Immature natural killer cell (primary cell): ENCODE measurements at regions not wholly inside any gene's neighbourhood (a gene's known extent, or its start where the extent isn't known, plus 50 kb on each side); places are given as distances from the start of the nearest gene placed in this dataset.

Experiments used
- DNase-seq, 3 donors: peaks; one replicate each; pipeline ENCODE4 v3.0.0; 2022; ENCODE audit warnings: mixed read lengths in 1 of 3
- H3K27ac Mint-ChIP-seq, 6 donors: one replicate each; pipeline ENCODE4 v1.8.0; 2020; ENCODE audit warnings: mixed read lengths in 6 of 6, mild to moderate bottlenecking in 5 of 6, inconsistent platforms in 4 of 6, moderate library complexity in 3 of 6
- H3K27me3 Mint-ChIP-seq, 3 donors: one replicate each; pipeline ENCODE4 v1.8.0; 2020 to 2021; ENCODE audit warnings: low read depth in 3 of 3, mild to moderate bottlenecking in 3 of 3, mixed read lengths in 3 of 3, moderate library complexity in 3 of 3, inconsistent platforms in 1 of 3
- H3K36me3 Mint-ChIP-seq, 3 donors: one replicate each; pipeline ENCODE4 v1.8.0; 2020; ENCODE audit warnings: mixed read lengths in 3 of 3, inconsistent platforms in 2 of 3, mild to moderate bottlenecking in 2 of 3
- H3K4me1 Mint-ChIP-seq, 2 donors: one replicate each; pipeline ENCODE4 v1.8.0; 2020; ENCODE audit warnings: inconsistent platforms in 2 of 2, mild to moderate bottlenecking in 2 of 2, mixed read lengths in 2 of 2, moderate library complexity in 1 of 2
- H3K4me3 Mint-ChIP-seq, 5 donors: one replicate each; pipeline ENCODE4 v1.8.0; 2020; ENCODE audit warnings: mild to moderate bottlenecking in 5 of 5, mixed read lengths in 5 of 5, inconsistent platforms in 3 of 5, moderate library complexity in 3 of 5
- H3K9me3 Mint-ChIP-seq, 6 donors: one replicate each; pipeline ENCODE4 v1.8.0; 2020; ENCODE audit warnings: mild to moderate bottlenecking in 6 of 6, mixed read lengths in 6 of 6, inconsistent platforms in 4 of 6, moderate library complexity in 3 of 6

GRCh38 chr13:73146707-73147106 lies 87.9 kb downstream of the KLF5 start:
- H3K36me3 Mint-ChIP-seq = no peaks in the 10 kb centered on the region
- H3K27me3 Mint-ChIP-seq = peaks cover 0 to 3% (median 2%) of the 10 kb centered on the region in 3 donors
- H3K4me1 Mint-ChIP-seq = no peaks in the 10 kb centered on the region
- H3K4me3 Mint-ChIP-seq = no peak overlapping the region
- no peak for DNase-seq
- H3K27ac Mint-ChIP-seq = no peak overlapping the region
- peaks cover 0 to 4% (median 0%) of the 10 kb centered on the region in 6 donors for H3K9me3 Mint-ChIP-seq

- Mint-ChIP-seq H3K4me1 (no peaks in the 10 kb centered on the region), H3K27me3 (peaks cover 0 to 7% (median 2%) of the 10 kb centered on the region in 3 donors), H3K36me3 (no peaks in the 10 kb centered on the region), H3K27ac (no peak overlapping the region), H3K4me3 (no peak overlapping the region), H3K9me3 (peaks cover 0 to 6% (median 0%) of the 10 kb centered on the region in 6 donors)
- no peak for DNase-seq
Observed at GRCh38 chr13:73142071-73142470, 83.3 kb downstream of the KLF5 start.

GRCh38 chr13:73141292-73141771 lies 82.5 kb downstream of the KLF5 start:
- no peak overlapping the region for H3K4me3 Mint-ChIP-seq
- peaks cover 0 to 9% (median 3%) of the 10 kb centered on the region in 3 donors for H3K27me3 Mint-ChIP-seq
- no peaks in the 10 kb centered on the region for H3K4me1 Mint-ChIP-seq
- DNase-seq = no peak
- H3K9me3 Mint-ChIP-seq = peaks cover 0 to 4% (median 0%) of the 10 kb centered on the region in 6 donors
- no peak overlapping the region for H3K27ac Mint-ChIP-seq
- H3K36me3 Mint-ChIP-seq = no peaks in the 10 kb centered on the region

GRCh38 chr13:73140801-73141200 lies 82.0 kb downstream of the KLF5 start:
- Mint-ChIP-seq H3K4me3 (no peak overlapping the region), H3K36me3 (no peaks in the 10 kb centered on the region), H3K27ac (no peak overlapping the region), H3K4me1 (no peaks in the 10 kb centered on the region), H3K27me3 (peaks cover 0 to 9% (median 3%) of the 10 kb centered on the region in 3 donors), H3K9me3 (peaks cover 0 to 4% (median 0%) of the 10 kb centered on the region in 6 donors)
- no peak for DNase-seq

- Mint-ChIP-seq H3K36me3 (no peaks in the 10 kb centered on the region), H3K27ac (no peak overlapping the region), H3K4me1 (no peaks in the 10 kb centered on the region)
Observed at GRCh38 chr13:73138638-73139491, 80.1 kb downstream of the KLF5 start.

GRCh38 chr13:73138276-73138637 lies 79.5 kb downstream of the KLF5 start:
- Mint-ChIP-seq H3K4me1 (no peaks in the 10 kb centered on the region), H3K9me3 (peaks cover 0 to 2% (median 0%) of the 10 kb centered on the region in 6 donors), H3K27ac (no peak overlapping the region), H3K36me3 (no peaks in the 10 kb centered on the region), H3K27me3 (peaks cover 0 to 9% (median 3%) of the 10 kb centered on the region in 3 donors), H3K4me3 (no peak overlapping the region)
- no peak for DNase-seq

More at GRCh38 chr13:73138638-73139491, 80.1 kb downstream of the KLF5 start:
- Mint-ChIP-seq H3K27me3 (peaks cover 0 to 9% (median 3%) of the 10 kb centered on the region in 3 donors), H3K9me3 (peaks cover 0 to 2% (median 0%) of the 10 kb centered on the region in 6 donors), H3K4me3 (no peak overlapping the region)
- DNase-seq = no peak

- Mint-ChIP-seq H3K4me1 (no peaks in the 10 kb centered on the region), H3K36me3 (no peaks in the 10 kb centered on the region), H3K27me3 (peaks cover 0 to 5% (median 3%) of the 10 kb centered on the region in 3 donors), H3K9me3 (peaks cover 0 to 2% (median 0%) of the 10 kb centered on the region in 6 donors), H3K27ac (no peak overlapping the region), H3K4me3 (no peak overlapping the region)
- DNase-seq = no peak
Observed at GRCh38 chr13:73136776-73137175, 78.0 kb downstream of the KLF5 start.

GRCh38 chr13:73133531-73133930 lies 74.7 kb downstream of the KLF5 start:
- H3K27ac Mint-ChIP-seq = no peak overlapping the region
- no peak for DNase-seq

GRCh38 chr13:73131247-73131646 lies 72.4 kb downstream of the KLF5 start:
- Mint-ChIP-seq H3K36me3 (no peaks in the 10 kb centered on the region), H3K4me1 (no peaks in the 10 kb centered on the region), H3K4me3 (no peak overlapping the region), H3K27ac (no peak overlapping the region), H3K9me3 (no peaks in the 10 kb centered on the region), H3K27me3 (peaks cover 1 to 4% (median 3%) of the 10 kb centered on the region in 3 donors)
- no peak for DNase-seq

More at GRCh38 chr13:73133531-73133930, 74.7 kb downstream of the KLF5 start:
- H3K36me3 Mint-ChIP-seq = no peaks in the 10 kb centered on the region
- H3K9me3 Mint-ChIP-seq = no peaks in the 10 kb centered on the region
- no peak overlapping the region for H3K4me3 Mint-ChIP-seq
- peaks cover 3 to 7% (median 5%) of the 10 kb centered on the region in 3 donors for H3K27me3 Mint-ChIP-seq
- H3K4me1 Mint-ChIP-seq = no peaks in the 10 kb centered on the region

GRCh38 chr13:73129023-73129422 lies 70.2 kb downstream of the KLF5 start:
- no peak for DNase-seq
- H3K4me3 Mint-ChIP-seq = no peak overlapping the region
- H3K27ac Mint-ChIP-seq = no peak overlapping the region
- no peaks in the 10 kb centered on the region for H3K9me3 Mint-ChIP-seq
- peaks cover 1 to 5% (median 4%) of the 10 kb centered on the region in 3 donors for H3K27me3 Mint-ChIP-seq
- H3K4me1 Mint-ChIP-seq = no peaks in the 10 kb centered on the region
- no peaks in the 10 kb centered on the region for H3K36me3 Mint-ChIP-seq
